Adrenal gland (tissue), 5 donors: ENCODE measurements at regions not wholly inside any gene's neighbourhood (a gene's known extent, or its start where the extent isn't known, plus 50 kb on each side); places are given as distances from the start of the nearest gene placed in this dataset.

Experiments
- CTCF ChIP-seq, 6 experiments: fragments of 450-650 bp in 4 of 6; fragments of 200-600 bp in 2 of 6; sonication (generic) in 1 of 6; IDR thresholded peaks; 1 replicate in 5 of 6; 2 replicates in 1 of 6; pipeline versions ENCODE4 v1.5.1 to v1.8.0; 2016 to 2021; ENCODE audit warnings: antibody characterized with exemption in 6 of 6, mild to moderate bottlenecking in 2 of 6, moderate library complexity in 1 of 6
- POLR2A ChIP-seq, 2 donors: fragments of 450-650 bp; IDR thresholded peaks; one replicate each; pipeline ENCODE4 v1.6.1; 2017; ENCODE audit warnings: antibody characterized with exemption in 2 of 2, mild to moderate bottlenecking in 2 of 2, moderate library complexity in 1 of 2
- donor health status: DM: no; HTN: no; CAD: no.

GRCh38 chr2:5895284-5895683, 203.1 kb downstream of the SOX11 start:
- TF ChIP-seq CTCF (IDR thresholded peaks at IDR 0.05) = no peak
- no peak for TF ChIP-seq POLR2A (IDR thresholded peaks at IDR 0.05)
